ENCODE measurements at regions not wholly inside any gene's neighbourhood (a gene's known extent, or its start where the extent isn't known, plus 50 kb on each side); places are given as distances from the start of the nearest gene placed in this dataset.
A peak's percentile ranks its signal among the peaks of the same experiment; 100 is the strongest.

DNA sequence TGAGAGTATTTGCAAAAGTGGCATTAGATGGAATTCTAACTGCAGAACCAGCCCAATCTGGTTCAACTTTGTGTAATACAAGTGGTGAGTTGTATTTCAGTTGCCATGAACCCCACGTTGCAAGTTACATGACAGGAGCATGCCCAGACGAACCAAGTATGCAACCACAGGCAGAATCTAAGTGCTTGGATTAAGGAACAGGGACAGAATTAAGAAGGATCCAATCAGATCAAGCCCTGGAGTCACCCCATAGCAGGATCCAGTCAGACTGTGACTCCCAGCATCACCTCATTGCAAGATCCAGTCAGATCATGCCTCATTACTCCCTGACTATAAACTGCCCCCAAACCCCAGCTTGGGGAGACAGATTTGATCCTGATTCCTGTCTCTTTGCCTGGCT lies 388.7 kb upstream of the NRP1 start:
- no peak for DNase-seq (ENCODE audit: low read depth, low spot score)
- TF ChIP-seq, protein P1, sequence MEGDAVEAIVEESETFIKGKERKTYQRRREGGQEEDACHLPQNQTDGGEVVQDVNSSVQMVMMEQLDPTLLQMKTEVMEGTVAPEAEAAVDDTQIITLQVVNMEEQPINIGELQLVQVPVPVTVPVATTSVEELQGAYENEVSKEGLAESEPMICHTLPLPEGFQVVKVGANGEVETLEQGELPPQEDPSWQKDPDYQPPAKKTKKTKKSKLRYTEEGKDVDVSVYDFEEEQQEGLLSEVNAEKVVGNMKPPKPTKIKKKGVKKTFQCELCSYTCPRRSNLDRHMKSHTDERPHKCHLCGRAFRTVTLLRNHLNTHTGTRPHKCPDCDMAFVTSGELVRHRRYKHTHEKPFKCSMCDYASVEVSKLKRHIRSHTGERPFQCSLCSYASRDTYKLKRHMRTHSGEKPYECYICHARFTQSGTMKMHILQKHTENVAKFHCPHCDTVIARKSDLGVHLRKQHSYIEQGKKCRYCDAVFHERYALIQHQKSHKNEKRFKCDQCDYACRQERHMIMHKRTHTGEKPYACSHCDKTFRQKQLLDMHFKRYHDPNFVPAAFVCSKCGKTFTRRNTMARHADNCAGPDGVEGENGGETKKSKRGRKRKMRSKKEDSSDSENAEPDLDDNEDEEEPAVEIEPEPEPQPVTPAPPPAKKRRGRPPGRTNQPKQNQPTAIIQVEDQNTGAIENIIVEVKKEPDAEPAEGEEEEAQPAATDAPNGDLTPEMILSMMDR (IDR thresholded peaks at IDR 0.05; ENCODE audit: low read depth, low read length): no peak
- in situ Hi-C loops (cut with HindIII; ENCODE audit: low sequenced_read_pairs): no loop called here
- H3K4me3 ChIP-seq (ENCODE audit: low read depth, low read length): no peak overlapping the region

DNA sequence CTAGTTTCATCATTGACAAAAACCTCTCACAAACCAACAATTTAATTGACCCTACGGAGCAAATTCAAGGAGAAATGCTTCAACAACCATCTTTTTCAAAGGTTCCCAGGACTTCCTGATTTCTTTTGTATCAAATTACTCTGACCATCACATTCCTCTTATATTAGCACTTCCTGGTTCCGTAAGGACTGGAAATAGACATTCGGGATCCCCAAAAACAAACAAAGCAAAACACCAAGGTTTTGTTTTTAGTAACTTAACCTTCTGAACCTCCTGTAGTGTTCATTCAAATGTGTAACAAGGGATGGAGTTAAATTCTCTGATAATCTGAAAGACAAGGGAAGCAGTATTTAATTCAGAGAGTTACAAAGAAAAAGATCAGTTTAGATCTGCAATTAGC lies 387.6 kb upstream of the NRP1 start:
- TF ChIP-seq, protein P1 (IDR thresholded peaks at IDR 0.05; ENCODE audit: low read depth, low read length): no peak
- in situ Hi-C loops (cut with HindIII; ENCODE audit: low sequenced_read_pairs): no loop called here
- no peak overlapping the region for H3K4me3 ChIP-seq (ENCODE audit: low read depth, low read length)
- peak; percentile 59 for DNase-seq (ENCODE audit: low read depth, low spot score)

DNA sequence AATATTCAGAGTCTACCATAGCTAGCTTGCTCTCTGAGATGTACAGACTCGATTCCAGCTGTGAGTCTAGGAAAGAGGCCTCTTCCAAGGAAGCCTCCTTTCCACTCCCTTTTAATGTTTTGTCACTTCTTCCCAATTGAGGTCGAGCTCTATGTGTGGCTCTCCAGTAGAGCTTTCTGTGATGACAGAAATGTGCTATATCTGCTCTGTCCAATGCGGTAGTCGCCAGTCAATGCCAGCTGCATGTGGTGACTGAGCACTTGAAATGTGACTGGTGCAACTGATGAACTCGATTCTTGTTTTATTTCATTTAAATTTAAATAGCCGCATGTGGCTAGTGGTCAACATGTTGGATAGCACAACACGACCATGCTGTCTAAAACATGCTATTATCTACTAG lies 387.0 kb upstream of the NRP1 start:
- in situ Hi-C loops (cut with HindIII; ENCODE audit: low sequenced_read_pairs): no loop called here
- TF ChIP-seq, protein P1 (IDR thresholded peaks at IDR 0.05; ENCODE audit: low read depth, low read length): no peak
- no peak overlapping the region for H3K4me3 ChIP-seq (ENCODE audit: low read depth, low read length)
- DNase-seq (ENCODE audit: low read depth, low spot score): no peak

DNA sequence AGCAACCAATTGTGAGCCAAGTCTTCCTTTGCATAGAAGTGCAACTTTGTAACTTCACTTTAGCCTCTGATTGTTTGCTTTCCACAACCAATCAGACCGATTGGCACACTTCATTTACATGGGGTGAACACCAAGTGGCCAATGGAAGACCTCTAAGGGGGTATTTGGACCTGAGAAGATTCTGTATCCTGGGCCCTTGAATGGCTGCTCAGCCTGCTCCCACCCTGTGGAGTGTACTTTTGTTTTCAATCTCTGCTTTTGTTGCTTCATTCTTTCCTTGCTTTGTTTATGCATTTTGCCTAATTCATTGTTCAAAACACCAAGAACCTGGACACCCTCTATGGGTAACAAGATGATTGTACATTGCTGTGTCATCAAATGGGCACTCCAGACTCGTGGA lies 385.7 kb upstream of the NRP1 start:
- TF ChIP-seq, protein P1 (IDR thresholded peaks at IDR 0.05; ENCODE audit: low read depth, low read length): no peak
- no peak for DNase-seq (ENCODE audit: low read depth, low spot score)
- in situ Hi-C loops (cut with HindIII; ENCODE audit: low sequenced_read_pairs): no loop called here
- H3K4me3 ChIP-seq (ENCODE audit: low read depth, low read length): no peak overlapping the region

DNA sequence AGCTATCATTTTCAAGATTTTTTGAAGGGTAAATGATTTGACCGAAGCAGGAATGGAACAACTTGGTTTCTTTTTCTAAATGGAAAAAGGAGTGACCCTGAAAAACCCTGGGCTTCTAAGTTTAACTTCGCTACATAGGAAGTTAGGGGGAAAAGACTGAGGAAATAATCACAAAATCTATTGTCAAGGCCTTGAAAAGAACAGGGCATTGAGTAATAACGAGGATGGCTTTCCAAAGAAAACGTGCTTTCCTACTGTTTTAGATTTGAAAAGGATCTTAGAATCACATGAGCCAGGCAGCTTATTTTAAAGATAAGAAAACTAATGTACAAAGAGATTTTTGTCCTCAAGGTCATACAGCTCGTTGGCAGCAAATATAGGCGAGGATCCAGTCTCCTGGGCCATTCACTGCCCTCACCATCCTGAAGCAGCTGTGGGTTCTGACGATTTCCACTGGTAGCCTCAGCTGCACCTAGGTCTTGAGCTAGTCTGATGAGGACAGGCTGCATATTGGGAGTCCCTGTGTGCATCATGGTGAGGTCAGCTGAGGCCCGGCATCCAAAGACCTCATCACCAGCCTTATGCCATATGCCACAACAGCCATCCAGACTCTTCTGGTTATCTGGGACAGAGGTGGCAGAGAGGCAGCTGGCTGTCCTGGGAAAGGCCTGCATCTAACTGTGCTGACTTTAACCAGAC lies 384.7 kb upstream of the NRP1 start:
- H3K4me3 ChIP-seq (ENCODE audit: low read depth, low read length): no peak overlapping the region
- DNase-seq (ENCODE audit: low read depth, low spot score): no peak
- TF ChIP-seq, protein P1 (IDR thresholded peaks at IDR 0.05; ENCODE audit: low read depth, low read length): no peak
- in situ Hi-C loops (cut with HindIII; ENCODE audit: low sequenced_read_pairs): no loop called here

DNA sequence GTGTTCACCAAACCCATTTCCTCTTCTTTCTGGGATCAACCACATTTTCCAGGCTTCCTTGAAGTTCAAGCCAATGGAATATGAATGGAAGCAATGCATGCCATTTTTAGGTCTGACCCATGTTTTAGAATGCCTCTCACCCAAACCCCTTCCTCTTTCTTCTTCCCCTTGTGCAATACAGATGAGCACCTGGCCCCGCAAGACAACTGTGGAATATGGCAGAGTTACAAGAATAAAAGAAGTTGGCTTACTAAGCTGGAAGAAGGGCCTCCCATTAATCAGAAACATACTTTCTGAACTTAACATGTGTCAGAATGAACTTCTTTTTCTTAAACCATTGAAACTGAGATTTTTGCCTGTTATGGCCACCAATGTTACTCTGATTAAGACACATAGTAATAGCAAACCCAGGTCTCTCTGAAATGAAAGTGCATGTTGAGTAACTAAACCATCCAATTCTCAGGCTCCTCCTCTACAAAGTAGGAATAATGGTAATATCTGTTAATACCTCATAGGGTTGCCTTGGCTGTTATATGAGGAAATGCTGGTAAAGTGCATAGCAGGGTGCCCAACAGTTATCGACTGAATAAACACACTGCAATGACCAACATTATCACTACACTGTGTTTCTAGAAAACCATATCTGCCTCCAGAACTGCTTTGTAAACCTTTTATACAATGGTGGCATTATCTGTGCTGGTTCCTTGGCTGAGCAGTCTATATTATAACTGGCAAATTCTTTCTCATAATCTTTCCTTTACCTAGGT lies 382.2 kb upstream of the NRP1 start:
- no peak for DNase-seq (ENCODE audit: low read depth, low spot score)
- in situ Hi-C loops (cut with HindIII; ENCODE audit: low sequenced_read_pairs): no loop called here
- TF ChIP-seq, protein P1 (IDR thresholded peaks at IDR 0.05; ENCODE audit: low read depth, low read length): no peak
- no peak overlapping the region for H3K4me3 ChIP-seq (ENCODE audit: low read depth, low read length)

Measured in astrocyte of the spinal cord (primary cell).